GM12891 (cell line): ENCODE measurements at regions not wholly inside any gene's neighbourhood (a gene's known extent, or its start where the extent isn't known, plus 50 kb on each side); places are given as distances from the start of the nearest gene placed in this dataset.

Experiments used
- DNase-seq: peaks from one replicate; pipeline ENCODE4 v3.0.0; 2011; ENCODE audit warnings: low spot score; ENCODE audit not compliant: insufficient read length
- FAIRE-seq: peaks from 2 replicates; lab custom pipeline; 2011; peaks lifted over from hg19 to GRCh38; lab: Jason Lieb, UNC
- PAX5 ChIP-seq: IDR thresholded peaks from 2 replicates; pipeline ENCODE4 v1.6.1; 2011; ENCODE audit warnings: low read length, moderate library complexity, mild to moderate bottlenecking; ENCODE audit not compliant: insufficient read depth, severe bottlenecking
- POLR2A ChIP-seq: IDR thresholded peaks from 2 replicates; pipeline ENCODE4 v1.6.1; 2011; ENCODE audit warnings: low read depth, low read length, control low read depth
- POLR2AphosphoS5 ChIP-seq: IDR thresholded peaks from 2 replicates; pipeline ENCODE4 v1.6.1; 2011; ENCODE audit warnings: low read depth, low read length, control low read depth
- POU2F2 ChIP-seq: IDR thresholded peaks from 2 replicates; pipeline ENCODE4 v1.6.1; 2011; ENCODE audit warnings: low read depth, mild to moderate bottlenecking, control low read depth, low read length, moderate library complexity
- SPI1 ChIP-seq: IDR thresholded peaks from 2 replicates; pipeline ENCODE4 v1.6.1; 2011; ENCODE audit warnings: low read depth, low read length, control low read depth
- TAF1 ChIP-seq: IDR thresholded peaks from 2 replicates; pipeline ENCODE4 v1.6.1; 2011; ENCODE audit warnings: low read depth, low read length, control low read depth

DNA sequence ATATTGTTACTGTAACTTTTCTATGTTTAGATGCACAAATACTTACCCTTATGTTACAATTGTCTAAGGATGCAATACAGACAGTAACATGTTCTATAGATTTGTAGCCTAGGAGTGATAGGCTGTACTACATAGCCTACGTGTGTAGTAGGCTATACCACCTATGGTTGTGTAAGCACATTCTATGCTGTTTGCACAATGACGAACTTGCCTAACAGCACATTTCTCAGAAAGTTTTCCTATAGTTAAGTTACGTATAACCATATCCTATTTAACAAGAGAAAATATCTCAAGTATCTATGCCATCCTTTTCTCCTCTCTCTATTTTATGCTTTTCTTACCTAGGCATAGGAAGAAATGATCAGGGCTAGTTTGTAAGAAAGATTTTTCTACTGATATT is 710.8 kb upstream of the HTR2C start:
- no peak for DNase-seq
- TF ChIP-seq PAX5 (no peak), TAF1 (no peak), POLR2AphosphoS5 (no peak), POU2F2 (no peak), SPI1 (no peak), POLR2A (no peak)
- peak; percentile 16 for FAIRE-seq

GRCh38 chrX:113868711-113869110 is 715.2 kb upstream of the HTR2C start:
- FAIRE-seq (no peak), DNase-seq (no peak)
- no peak for TF ChIP-seq POU2F2

- TF ChIP-seq POU2F2 (no peak), POLR2AphosphoS5 (no peak), TAF1 (no peak), POLR2A (no peak), PAX5 (no peak), SPI1 (no peak)
- FAIRE-seq (no peak), DNase-seq (no peak)
These were observed 715.7 kb upstream of the HTR2C start for GRCh38 chrX:113868177-113868576.

GRCh38 chrX:113849408-113849807 is 734.5 kb upstream of the HTR2C start:
- no peak for FAIRE-seq
- no peak for DNase-seq
- TF ChIP-seq PAX5, result no peak
- no peak for TF ChIP-seq TAF1
- TF ChIP-seq POLR2AphosphoS5, result no peak
- TF ChIP-seq POU2F2, result no peak
- TF ChIP-seq SPI1, result no peak
- TF ChIP-seq POLR2A, result no peak

DNA sequence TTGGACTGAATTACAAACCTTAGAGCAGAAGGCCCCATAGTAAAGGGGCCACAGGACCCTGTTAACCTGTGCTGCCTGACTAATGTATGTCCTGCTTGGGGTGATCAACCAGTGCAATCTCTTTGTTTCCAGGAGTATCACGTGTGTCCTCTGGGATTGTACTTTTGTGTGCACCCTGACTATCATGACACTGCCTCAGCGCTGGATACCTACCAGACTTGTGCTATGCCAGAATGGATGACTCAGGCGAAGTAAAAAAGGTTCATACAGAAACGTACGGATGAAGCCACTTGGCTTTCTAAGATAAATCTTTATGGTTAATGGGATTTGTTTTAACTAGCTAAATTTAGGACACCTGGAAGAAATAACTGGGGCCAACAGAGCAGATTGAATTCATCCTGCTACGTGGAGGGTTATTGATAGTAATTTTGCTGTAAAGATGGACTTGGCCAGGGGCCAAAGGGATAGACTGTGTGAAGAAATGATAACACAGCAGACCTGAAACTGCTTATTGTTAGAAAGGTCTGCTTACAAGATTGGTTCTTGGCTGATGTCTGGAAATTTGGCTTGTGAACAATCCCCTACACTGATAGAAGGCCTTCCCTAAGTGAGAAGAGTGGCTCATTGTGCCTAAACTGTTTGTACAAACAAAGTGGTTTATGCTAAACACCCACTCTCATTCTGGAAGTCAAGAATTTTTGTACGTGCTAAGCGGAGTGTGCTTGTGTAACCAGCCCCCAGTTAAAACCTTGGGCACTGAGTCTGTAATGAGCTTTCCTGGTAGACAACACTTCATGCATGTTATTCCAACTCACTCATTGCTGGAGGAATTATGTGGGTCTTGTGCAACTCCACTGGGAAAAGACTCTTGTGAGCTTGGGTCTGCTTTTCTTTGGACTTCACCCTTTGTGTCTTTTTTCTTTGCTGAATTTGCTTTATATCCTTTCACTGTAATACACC is 750.5 kb upstream of the HTR2C start:
- TF ChIP-seq PAX5, result no peak
- no peak for TF ChIP-seq SPI1
- no peak for DNase-seq
- no peak for FAIRE-seq

DNA sequence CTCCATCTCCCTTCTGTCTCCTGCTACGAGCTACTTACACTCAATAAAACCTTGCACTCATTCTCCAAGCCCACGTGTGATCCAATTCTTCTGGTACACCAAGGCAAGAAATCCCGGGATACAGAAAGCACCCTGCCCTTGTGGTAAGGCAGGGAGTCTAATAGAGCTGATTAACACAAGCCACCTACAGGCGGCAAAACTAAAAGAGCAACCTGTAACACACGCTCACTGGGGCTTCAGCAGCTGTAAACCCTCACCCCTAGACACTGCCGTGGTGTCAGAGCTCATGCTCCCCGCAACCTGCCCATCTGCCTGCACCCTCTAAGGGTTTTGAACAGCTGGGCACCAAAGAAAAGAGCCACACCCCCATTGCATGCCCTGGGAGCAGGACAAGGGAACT is 755.4 kb upstream of the HTR2C start:
- no peak for FAIRE-seq
- DNase-seq, result no peak
- TF ChIP-seq POU2F2 (no peak), POLR2AphosphoS5 (no peak), POLR2A (no peak), SPI1 (no peak), TAF1 (no peak), PAX5 (no peak)

- DNase-seq (no peak), FAIRE-seq (no peak)
- no peak for TF ChIP-seq TAF1
- no peak for TF ChIP-seq POLR2AphosphoS5
- TF ChIP-seq SPI1, result no peak
- TF ChIP-seq POU2F2, result no peak
- no peak for TF ChIP-seq PAX5
- no peak for TF ChIP-seq POLR2A
These were observed 765.5 kb upstream of the HTR2C start for GRCh38 chrX:113818346-113818745.

GRCh38 chrX:113804819-113805218 is 779.1 kb upstream of the HTR2C start:
- DNase-seq (no peak), FAIRE-seq (no peak)

GRCh38 chrX:113804291-113804690 is 779.6 kb upstream of the HTR2C start:
- DNase-seq (no peak), FAIRE-seq (no peak)
- TF ChIP-seq TAF1 (no peak), POLR2AphosphoS5 (no peak), POLR2A (no peak), POU2F2 (no peak), PAX5 (no peak), SPI1 (no peak)

More at GRCh38 chrX:113804819-113805218, 779.1 kb upstream of the HTR2C start:
- TF ChIP-seq POU2F2 (no peak), POLR2A (no peak), TAF1 (no peak), SPI1 (no peak), POLR2AphosphoS5 (no peak), PAX5 (no peak)

DNA sequence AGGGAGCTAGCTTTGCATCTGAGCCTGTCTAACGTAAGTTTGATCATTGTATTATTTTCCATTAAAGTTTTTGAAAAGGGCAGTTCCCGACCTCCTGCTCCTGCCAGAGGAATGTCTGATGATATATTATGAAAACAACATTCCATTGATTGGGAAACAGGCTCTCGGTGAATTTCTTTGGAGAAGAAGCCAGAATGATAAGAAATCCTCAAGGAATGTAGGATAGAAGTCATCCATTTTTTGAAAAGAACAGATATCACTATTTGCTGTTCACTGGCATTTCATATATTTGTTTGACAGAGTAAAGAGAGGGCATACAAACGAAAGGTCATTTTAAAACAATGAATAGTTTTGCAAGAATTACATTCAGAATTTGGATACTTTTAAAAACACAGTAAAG is 781.0 kb upstream of the HTR2C start:
- TF ChIP-seq PAX5 (no peak), SPI1 (no peak), POLR2AphosphoS5 (no peak), POLR2A (no peak)
- FAIRE-seq (no peak), DNase-seq (no peak)
